Omental fat pad (tissue), 3 donors: ENCODE measurements at regions not wholly inside any gene's neighbourhood (a gene's known extent, or its start where the extent isn't known, plus 50 kb on each side); places are given as distances from the start of the nearest gene placed in this dataset.

Experiments used
- ATAC-seq: fragments of 150-250 bp; one replicate; pipeline ENCODE4 v1.9.1; 2016; ENCODE audit warnings: mild to moderate bottlenecking, moderate library complexity; ENCODE audit not compliant: low FRiP score
- DNase-seq: peaks from one replicate; pipeline ENCODE4 v3.0.0-alpha.2; 2019; ENCODE audit warnings: low spot score
- CTCF ChIP-seq, 3 donors: fragments of 450-650 bp; IDR thresholded peaks; one replicate each; pipeline ENCODE4 v1.5.1; 2016 to 2017; ENCODE audit warnings: antibody characterized with exemption in 3 of 3, mild to moderate bottlenecking in 3 of 3, moderate library complexity in 2 of 3

- ATAC-seq, result no peak
- no peak for TF ChIP-seq CTCF (IDR thresholded peaks at IDR 0.05)
- DNase-seq, result no peak
Observed at GRCh38 chr7:13466874-13467547, 522.5 kb downstream of the ETV1 start.

- DNase-seq, result no peak
- ATAC-seq, result no peak
- no peak for TF ChIP-seq CTCF (IDR thresholded peaks at IDR 0.05)
Observed at GRCh38 chr7:13476881-13477444, 512.5 kb downstream of the ETV1 start.

GRCh38 chr7:13489386-13489785 is 500.1 kb downstream of the ETV1 start:
- no peak for TF ChIP-seq CTCF (IDR thresholded peaks at IDR 0.05)
- ATAC-seq (no peak), DNase-seq (no peak)

DNA sequence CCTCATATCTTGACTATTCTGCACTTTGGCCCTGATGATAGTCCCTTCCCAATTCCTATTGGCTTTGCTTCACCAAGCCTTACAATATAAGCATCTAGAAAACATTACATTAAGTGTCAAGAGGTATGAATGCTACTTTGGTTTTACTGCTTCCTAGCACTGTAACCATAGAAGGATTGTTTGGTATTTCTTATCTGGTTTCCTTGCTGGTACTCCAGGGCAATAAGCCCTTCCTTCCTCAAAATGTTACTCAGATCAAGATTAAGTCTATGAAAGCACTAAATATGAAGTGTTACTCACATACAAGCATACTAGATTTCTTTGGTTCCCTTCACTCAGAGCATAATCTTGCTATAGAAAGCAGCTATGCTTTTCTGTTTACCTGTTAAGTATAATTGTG is 492.5 kb downstream of the ETV1 start:
- TF ChIP-seq CTCF (IDR thresholded peaks at IDR 0.05), result no peak
- ATAC-seq (no peak), DNase-seq (no peak)

- DNase-seq (no peak), ATAC-seq (no peak)
- TF ChIP-seq CTCF (IDR thresholded peaks at IDR 0.05), result no peak
Observed at GRCh38 chr7:13508586-13508985, 480.9 kb downstream of the ETV1 start.

- no peak for TF ChIP-seq CTCF (IDR thresholded peaks at IDR 0.05)
- ATAC-seq, result no peak
Observed at GRCh38 chr7:13518738-13519137, 470.7 kb downstream of the ETV1 start.

DNA sequence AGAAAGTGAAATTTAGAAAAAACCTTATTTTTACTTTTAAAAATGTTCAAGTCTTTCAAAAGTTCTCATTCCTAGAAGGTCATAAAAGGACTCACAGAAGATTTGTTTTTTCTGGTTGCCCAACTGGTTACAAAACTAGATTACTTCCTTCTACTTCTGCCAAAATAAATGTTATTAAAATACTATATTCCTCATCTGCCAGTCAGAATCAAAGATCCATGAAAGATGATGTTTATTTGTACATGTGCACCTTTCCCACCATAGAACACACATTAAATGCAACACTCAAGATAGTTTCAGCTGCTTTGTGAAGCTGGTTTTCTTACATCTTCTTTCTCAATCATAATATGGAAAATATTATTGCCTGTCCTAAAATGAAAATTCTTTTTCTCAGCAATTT is 465.4 kb downstream of the ETV1 start:
- no peak for ATAC-seq
- DNase-seq, result no peak
- TF ChIP-seq CTCF (IDR thresholded peaks at IDR 0.05), result no peak

More at GRCh38 chr7:13518738-13519137, 470.7 kb downstream of the ETV1 start:
- DNase-seq, result no peak
